SH-SY5Y (cell line): ENCODE measurements at regions not wholly inside any gene's neighbourhood (a gene's known extent, or its start where the extent isn't known, plus 50 kb on each side); places are given as distances from the start of the nearest gene placed in this dataset.

Source experiments
- GATA2 ChIP-seq: IDR thresholded peaks from 2 replicates; pipeline ENCODE4 v1.6.1; 2011; ENCODE audit warnings: mild to moderate bottlenecking, low read depth, low read length
- GATA3 ChIP-seq: IDR thresholded peaks from 2 replicates; pipeline ENCODE4 v1.6.1; 2011; ENCODE audit warnings: low read depth, mild to moderate bottlenecking, low read length, moderate library complexity

- no peak for TF ChIP-seq GATA2
- no peak for TF ChIP-seq GATA3
Observed at GRCh38 chr16:54715011-54715410, 215.7 kb upstream of the IRX5 start.

DNA sequence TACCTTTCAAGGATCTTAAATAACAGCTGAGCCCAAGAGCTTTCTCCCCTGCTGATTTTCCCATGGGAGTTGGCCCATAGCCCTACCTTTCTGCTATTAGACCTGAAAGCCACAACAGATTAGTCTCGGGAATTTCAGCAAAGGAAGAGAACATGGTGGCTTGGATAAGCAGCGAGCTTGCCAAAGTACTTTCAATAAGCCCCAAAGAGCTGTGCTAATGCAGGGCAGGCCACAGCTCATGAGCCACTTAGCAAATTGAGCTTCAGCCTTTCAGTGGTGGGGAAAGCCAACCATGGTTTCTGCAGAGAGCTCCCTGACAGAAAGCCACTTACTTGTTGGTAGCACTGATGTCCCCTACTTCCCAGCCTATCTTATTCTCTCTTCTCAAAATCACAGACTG lies 217.8 kb upstream of the IRX5 start:
- no peak for TF ChIP-seq GATA3
- TF ChIP-seq GATA2: no peak

GRCh38 chr16:54707813-54708212 lies 222.9 kb upstream of the IRX5 start:
- TF ChIP-seq GATA3 (no peak), GATA2 (no peak)

DNA sequence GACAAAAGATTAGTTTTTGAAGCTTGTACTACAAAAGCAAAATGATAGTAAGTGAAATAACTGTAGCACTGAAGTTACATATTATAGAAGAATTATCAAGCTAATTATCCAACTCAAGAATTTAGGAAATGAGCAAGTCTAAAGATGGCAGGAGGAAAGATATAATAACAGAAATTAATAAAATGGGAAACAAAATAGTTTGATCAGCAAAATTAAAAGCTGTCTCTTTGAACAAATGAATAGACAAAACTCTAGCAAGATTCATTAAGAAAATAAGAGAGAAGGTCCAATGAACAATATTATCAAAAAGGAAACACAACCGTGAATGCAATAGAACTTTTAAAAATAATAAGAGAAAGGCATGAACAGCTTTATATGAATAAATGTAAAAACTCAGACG lies 224.3 kb upstream of the IRX5 start:
- TF ChIP-seq GATA3 (no peak), GATA2 (no peak)

DNA sequence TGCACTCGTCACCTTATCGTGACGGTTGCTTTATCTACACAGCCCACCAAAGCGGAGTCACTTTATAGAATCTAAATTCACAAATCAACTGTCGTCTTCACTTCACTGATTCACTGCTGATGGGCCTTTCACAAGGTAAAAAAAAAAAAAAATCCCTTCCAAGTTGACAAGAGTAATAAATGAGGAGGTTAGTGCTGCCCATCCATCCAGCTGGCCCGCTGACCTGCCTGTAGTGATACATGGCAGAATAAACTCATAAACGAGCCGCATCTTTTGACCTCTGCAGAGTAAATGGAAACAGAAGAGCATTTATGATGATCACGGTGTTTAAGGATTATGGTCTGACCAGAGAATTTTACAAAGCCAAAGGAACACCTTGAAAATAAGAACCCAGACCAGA lies 227.3 kb upstream of the IRX5 start:
- TF ChIP-seq GATA3 (no peak), GATA2 (no peak)

- TF ChIP-seq GATA2 (no peak), GATA3 (no peak)
Observed at GRCh38 chr16:54699656-54700055, 231.0 kb upstream of the IRX5 start.

DNA sequence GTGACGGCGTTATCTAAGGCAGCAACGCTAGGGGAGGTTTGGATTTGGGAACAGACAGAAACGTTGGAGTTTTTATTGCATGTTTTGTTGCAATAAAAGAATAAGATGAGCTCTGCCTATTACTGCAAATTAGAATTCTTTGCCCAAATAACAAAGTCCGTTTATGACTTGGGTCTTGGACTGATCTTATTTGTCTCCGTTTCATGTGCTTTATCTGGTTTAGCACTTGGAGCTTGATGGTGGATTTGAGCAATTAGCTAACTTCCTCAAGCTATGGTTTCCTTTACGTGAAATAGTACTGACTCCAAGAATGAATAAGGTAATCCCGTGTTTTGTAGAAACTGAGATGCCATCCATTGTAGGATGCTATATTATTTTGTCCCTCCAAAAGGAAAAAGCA lies 233.0 kb upstream of the IRX5 start:
- TF ChIP-seq GATA3 (no peak), GATA2 (no peak)

- TF ChIP-seq GATA2 (no peak), GATA3 (no peak)
Observed at GRCh38 chr16:54696970-54697369, 233.7 kb upstream of the IRX5 start.

GRCh38 chr16:54696522-54696921 lies 234.1 kb upstream of the IRX5 start:
- TF ChIP-seq GATA2 (no peak), GATA3 (no peak)

DNA sequence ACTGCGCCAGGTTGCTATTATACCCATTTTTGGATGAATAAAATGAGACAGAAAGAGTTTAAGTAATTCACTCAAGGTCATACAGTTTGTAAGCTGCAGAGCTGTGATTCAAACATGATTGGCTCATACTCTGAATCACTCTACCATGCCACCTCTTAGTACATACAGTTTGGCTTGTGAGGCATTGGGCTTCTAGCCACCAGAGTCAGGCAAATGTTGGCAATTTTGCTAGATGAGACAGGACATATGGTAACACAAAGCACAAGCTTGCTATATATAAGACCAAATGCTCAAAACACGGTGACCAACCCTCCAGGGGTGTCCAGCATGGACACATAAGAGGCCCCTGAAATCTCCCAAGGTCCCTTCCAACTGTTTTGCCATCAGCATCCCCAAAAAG lies 236.0 kb upstream of the IRX5 start:
- TF ChIP-seq GATA3: no peak
- TF ChIP-seq GATA2: no peak

DNA sequence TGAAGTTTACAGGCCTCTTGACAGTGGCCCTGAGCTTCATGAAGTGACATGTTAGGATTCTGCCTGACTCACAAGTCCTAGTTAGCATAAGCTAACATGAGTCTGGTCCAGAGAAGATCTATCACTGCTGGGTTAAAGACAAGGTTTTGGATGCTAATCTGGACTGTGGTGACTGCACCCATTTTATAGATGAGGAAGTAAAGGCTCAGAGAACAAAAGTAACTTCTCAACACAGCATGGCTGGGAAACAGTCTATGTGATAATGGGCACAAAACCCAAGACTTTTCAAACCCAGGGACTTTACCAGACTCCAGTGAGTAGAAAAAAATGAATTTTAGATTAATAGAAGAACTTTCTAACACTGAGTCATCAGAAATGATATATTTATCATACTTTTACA lies 236.8 kb upstream of the IRX5 start:
- TF ChIP-seq GATA3: no peak
- no peak for TF ChIP-seq GATA2

GRCh38 chr16:54690710-54691109 lies 240.0 kb upstream of the IRX5 start:
- no peak for TF ChIP-seq GATA2
- no peak for TF ChIP-seq GATA3

DNA sequence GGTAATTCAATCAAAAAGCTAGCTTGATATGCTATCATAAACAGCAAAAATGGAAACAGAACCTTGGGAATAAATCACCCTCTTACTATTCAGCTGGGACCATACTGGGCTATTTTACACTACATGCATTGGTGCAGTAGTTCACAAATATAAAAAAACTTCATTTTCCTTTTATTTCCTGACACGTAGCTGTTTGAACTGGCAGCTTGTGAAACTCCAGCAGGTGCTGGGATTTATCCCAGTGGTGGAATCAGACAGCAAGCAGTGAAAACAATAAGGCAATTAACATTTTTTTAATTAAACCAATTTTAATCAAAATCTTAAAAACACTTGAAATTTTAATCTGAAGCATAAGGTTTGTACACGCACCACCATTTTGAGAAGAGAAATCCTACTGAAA lies 240.4 kb upstream of the IRX5 start:
- TF ChIP-seq GATA2 (no peak), GATA3 (no peak)

DNA sequence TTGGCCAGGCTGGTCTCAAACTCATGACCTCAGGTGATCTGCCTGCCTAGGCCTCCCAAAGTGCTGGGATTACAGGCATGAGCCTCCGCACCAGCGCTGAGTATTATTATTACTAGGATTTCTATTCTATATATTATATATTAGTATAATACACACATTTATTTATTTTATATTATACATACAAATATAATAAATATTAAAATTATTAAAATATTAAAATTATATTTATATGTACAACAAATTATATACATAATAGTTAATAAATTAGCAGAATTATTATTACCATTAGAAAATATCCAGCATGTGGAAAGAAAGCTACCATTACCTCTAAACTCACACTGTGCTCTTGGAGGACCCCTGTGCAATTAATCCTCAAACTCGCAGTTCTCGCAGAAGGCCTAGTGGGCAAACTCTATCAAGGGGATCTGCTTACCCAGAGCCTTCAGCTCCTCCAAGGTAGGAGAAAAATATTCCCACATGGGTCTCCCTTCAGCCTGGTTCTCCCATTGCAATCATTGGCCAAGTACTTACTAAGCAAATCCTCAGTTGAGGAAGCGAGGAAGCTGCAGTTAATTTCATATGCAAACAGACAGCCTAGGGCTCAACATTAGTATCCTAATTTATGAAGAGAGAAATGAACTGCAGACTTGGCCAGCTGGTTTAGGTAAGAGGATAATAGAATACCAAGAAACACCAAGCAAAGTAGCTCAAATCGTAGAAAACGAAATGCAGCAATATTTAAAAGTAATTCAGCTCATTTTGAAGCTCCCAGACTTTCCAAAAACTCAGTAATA lies 241.4 kb upstream of the IRX5 start:
- TF ChIP-seq GATA3 (no peak), GATA2 (no peak)

DNA sequence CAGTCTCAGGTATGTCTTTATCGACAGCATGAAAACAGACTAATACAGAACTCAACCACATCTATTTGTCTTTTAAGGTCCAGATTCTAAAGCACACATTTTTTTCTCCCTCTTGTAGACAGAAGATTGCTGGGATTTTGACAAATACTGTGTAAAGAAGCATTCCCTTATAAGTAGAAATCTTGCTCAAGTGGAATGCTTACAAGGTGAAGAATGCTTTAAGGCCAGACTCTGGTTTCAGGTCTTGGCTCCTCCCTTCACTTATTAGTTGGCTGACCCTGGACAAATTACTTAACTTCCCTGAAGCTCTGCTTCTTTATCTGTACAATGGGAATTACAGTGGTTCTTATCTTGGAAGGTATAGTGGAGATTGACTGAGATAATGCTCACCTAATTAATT lies 242.3 kb upstream of the IRX5 start:
- TF ChIP-seq GATA3 (no peak), GATA2 (no peak)
